ENCODE measurements at regions not wholly inside any gene's neighbourhood (a gene's known extent, or its start where the extent isn't known, plus 50 kb on each side); places are given as distances from the start of the nearest gene placed in this dataset.

- TF ChIP-seq, protein P1, sequence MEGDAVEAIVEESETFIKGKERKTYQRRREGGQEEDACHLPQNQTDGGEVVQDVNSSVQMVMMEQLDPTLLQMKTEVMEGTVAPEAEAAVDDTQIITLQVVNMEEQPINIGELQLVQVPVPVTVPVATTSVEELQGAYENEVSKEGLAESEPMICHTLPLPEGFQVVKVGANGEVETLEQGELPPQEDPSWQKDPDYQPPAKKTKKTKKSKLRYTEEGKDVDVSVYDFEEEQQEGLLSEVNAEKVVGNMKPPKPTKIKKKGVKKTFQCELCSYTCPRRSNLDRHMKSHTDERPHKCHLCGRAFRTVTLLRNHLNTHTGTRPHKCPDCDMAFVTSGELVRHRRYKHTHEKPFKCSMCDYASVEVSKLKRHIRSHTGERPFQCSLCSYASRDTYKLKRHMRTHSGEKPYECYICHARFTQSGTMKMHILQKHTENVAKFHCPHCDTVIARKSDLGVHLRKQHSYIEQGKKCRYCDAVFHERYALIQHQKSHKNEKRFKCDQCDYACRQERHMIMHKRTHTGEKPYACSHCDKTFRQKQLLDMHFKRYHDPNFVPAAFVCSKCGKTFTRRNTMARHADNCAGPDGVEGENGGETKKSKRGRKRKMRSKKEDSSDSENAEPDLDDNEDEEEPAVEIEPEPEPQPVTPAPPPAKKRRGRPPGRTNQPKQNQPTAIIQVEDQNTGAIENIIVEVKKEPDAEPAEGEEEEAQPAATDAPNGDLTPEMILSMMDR (IDR thresholded peaks at IDR 0.05): no peak
- TF ChIP-seq POLR2A (IDR thresholded peaks at IDR 0.05): no peak
Observed at GRCh38 chr3:139198186-139198585, 145.6 kb upstream of the MRPS22 start.

All from upper lobe of left lung (tissue), 4 donors.